Pancreas (tissue), 10 donors: ENCODE measurements at regions not wholly inside any gene's neighbourhood (a gene's known extent, or its start where the extent isn't known, plus 50 kb on each side); places are given as distances from the start of the nearest gene placed in this dataset.
A peak's percentile ranks its signal among the peaks of the same experiment; 100 is the strongest.
"Not testable (repeated sequence)": the region's sequence is repeated elsewhere in the genome, so short reads cannot be mapped to it uniquely, and the experiment has no call there.

Experiments used
- ATAC-seq, 4 donors: fragments of 200-7000 bp; cut with Tn5 transposase; one replicate each; pipeline versions ENCODE4 v1.8.0 to v1.9.1; 2020; ENCODE audit warnings: mild to moderate bottlenecking in 4 of 4, moderate library complexity in 4 of 4
- DNase-seq, 6 donors: peaks; one replicate each; pipeline ENCODE4 v3.0.0-alpha.2; 2020
- FAIRE-seq: peaks from 2 replicates; lab custom pipeline; 2012; peaks lifted over from hg19 to GRCh38; lab: Jason Lieb, UNC
- H3K27ac ChIP-seq, 4 donors: fragments of 200-600 bp; sonication (generic); 1 replicate in 3 of 4; 2 replicates in 1 of 4; pipeline versions ENCODE4 v1.5.0 to v1.8.0; 2020
- H3K27me3 ChIP-seq, 4 donors: fragments of 200-600 bp; one replicate each; pipeline ENCODE4 v1.8.0; 2021
- H3K36me3 ChIP-seq, 3 donors: fragments of 200-600 bp; sonication (generic) in 1 of 3; one replicate each; pipeline versions ENCODE4 v1.5.0 to v1.8.0; 2020 to 2021
- H3K4me1 ChIP-seq, 3 donors: fragments of 200-600 bp; one replicate each; pipeline ENCODE4 v1.8.0; 2021
- H3K4me3 ChIP-seq, 4 donors: fragments of 200-600 bp; sonication (generic) in 2 of 4; one replicate each; pipeline versions ENCODE4 v1.5.0 to v1.8.0; 2020 to 2021
- H3K9me3 ChIP-seq, 4 donors: fragments of 200-600 bp; one replicate each; pipeline ENCODE4 v1.8.0; 2021
- WGBS, 2 donors: extraction: QIAGEN DNeasy Blood & Tissue Kit; methylation state at CpG; one replicate each; pipeline ENCODE4 v1.1.7; 2013; 5-methylcytosine and 5-hydroxymethylcytosine counted together
- intact Hi-C, 3 donors: fragments of 100-400 bp; cut with DNase I; formaldehyde crosslinking; loops; one replicate each; pipeline versions ENCODE4 v1.11.1 to v1.14.2; 2022
- TF ChIP-seq, protein P1 (sequence below), 4 donors: fragments of 200-600 bp; sonication (generic) in 3 of 4; IDR thresholded peaks; one replicate each; pipeline versions ENCODE4 v1.5.0 to v1.8.0; 2021; ENCODE audit warnings: antibody characterized with exemption in 4 of 4
- donor health status: healthy with polysubstance abuse.
- donor health status: DM: no; HTN: no; CAD: no; lungs with moderate emphysema.
- donor health status: DM: no; HTN: no; CAD: no.
- donor health status: control.
- donor health status: control.
- donor health status: Bipolar disorder and iron deficiency.
- donor health status: DM: yes; HTN: yes; CAD: no.
- donor health status: DM: no; HTN: no; CAD: no.
- donor health status: DM: no; HTN: no; CAD: no.
- donor health status: DM: yes; HTN: yes; CAD: no.

DNA sequence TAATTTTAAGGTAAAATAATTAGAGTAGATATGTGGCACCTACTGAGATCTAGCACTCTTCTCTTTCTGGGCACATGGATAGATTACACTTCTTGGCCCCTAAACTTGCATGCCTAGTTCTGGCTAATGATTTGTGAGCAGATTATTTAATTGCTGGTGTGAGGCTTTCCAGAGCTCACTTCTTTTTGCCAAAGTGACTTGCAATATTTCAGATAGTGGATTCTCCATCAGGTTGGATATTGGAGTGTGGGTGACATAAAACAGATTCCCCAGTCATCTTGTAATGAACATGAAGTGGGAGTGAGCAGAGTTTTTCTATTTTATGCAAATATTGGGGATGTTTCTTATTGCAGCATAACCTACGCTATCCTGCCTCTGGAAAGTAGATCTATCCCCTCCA lies 247.9 kb downstream of the KLF5 start:
- H3K36me3 ChIP-seq = no peaks in the 10 kb centered on the region
- no peak for FAIRE-seq
- no peaks in the 10 kb centered on the region for H3K9me3 ChIP-seq
- no peak for DNase-seq
- ATAC-seq = no peak
- intact Hi-C loops = no loop called here
- TF ChIP-seq, protein P1, sequence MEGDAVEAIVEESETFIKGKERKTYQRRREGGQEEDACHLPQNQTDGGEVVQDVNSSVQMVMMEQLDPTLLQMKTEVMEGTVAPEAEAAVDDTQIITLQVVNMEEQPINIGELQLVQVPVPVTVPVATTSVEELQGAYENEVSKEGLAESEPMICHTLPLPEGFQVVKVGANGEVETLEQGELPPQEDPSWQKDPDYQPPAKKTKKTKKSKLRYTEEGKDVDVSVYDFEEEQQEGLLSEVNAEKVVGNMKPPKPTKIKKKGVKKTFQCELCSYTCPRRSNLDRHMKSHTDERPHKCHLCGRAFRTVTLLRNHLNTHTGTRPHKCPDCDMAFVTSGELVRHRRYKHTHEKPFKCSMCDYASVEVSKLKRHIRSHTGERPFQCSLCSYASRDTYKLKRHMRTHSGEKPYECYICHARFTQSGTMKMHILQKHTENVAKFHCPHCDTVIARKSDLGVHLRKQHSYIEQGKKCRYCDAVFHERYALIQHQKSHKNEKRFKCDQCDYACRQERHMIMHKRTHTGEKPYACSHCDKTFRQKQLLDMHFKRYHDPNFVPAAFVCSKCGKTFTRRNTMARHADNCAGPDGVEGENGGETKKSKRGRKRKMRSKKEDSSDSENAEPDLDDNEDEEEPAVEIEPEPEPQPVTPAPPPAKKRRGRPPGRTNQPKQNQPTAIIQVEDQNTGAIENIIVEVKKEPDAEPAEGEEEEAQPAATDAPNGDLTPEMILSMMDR (IDR thresholded peaks at IDR 0.05) = no peak
- H3K4me1 ChIP-seq = no peaks in the 10 kb centered on the region
- 96 to 97% methylated on average over 1 of the region's 1 CpG for WGBS, 2 donors
- no peak overlapping the region for H3K27ac ChIP-seq
- no peak overlapping the region for H3K4me3 ChIP-seq
- H3K27me3 ChIP-seq = no peaks in the 10 kb centered on the region

DNA sequence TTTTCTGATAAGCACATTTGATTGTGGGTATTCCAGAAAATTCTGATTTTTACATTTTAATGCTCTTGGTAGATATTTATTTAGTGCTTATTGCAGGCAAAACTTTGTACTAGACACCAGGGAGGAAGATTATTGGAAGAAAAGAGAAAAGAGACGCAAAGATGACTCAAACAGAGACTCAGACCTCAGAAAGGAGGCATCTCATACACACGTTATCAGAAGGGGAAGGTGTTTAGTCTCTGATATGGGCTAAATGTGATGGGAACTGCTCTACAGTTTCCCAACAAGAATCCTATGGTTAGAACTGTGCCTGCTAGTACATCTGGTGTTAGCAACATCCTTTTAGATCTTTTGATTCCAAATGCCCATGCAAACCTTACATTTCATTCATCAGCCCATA lies 245.6 kb downstream of the KLF5 start:
- no peak for ATAC-seq
- no peak for FAIRE-seq
- Histone ChIP-seq H3K9me3 (no peaks in the 10 kb centered on the region), H3K4me3 (no peak overlapping the region), H3K27me3 (no peaks in the 10 kb centered on the region), H3K27ac (no peak overlapping the region), H3K4me1 (peaks cover 0 to 7% (median 0%) of the 10 kb centered on the region in 3 donors), H3K36me3 (no peaks in the 10 kb centered on the region)
- no peak for DNase-seq
- WGBS, 2 donors = 67 to 88% methylated on average over 2 of the region's 2 CpGs
- intact Hi-C loops = no loop called here
- TF ChIP-seq, protein P1 (IDR thresholded peaks at IDR 0.05) = no peak

DNA sequence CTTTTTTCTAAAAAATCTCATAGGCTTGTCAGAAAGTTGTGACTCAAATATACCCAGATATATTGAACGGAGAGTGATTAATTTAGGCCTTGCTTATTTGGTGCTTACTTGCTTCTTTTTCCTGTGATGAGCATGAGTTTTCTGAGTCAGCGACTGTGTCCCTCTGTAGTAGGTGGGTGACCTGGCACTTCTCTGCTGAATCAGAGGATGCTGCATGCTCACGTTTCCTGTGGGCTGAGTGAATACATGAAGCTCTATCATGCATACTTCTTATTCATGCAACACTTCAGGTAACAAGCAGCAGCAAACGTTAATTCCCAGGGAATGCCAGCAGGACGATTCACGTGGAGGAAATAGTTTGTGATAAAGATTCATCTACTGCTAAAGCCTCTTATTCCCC lies 245.0 kb downstream of the KLF5 start:
- Histone ChIP-seq H3K27me3 (no peaks in the 10 kb centered on the region), H3K36me3 (no peaks in the 10 kb centered on the region), H3K4me3 (no peak overlapping the region), H3K9me3 (no peaks in the 10 kb centered on the region), H3K4me1 (peaks cover 0 to 7% (median 0%) of the 10 kb centered on the region in 3 donors), H3K27ac (no peak overlapping the region)
- DNase-seq (no peak), FAIRE-seq (no peak), ATAC-seq (no peak)
- intact Hi-C loops = no loop called here
- 58 to 60% methylated on average over 6 of the region's 6 CpGs for WGBS, 2 donors
- TF ChIP-seq, protein P1 (IDR thresholded peaks at IDR 0.05) = no peak

DNA sequence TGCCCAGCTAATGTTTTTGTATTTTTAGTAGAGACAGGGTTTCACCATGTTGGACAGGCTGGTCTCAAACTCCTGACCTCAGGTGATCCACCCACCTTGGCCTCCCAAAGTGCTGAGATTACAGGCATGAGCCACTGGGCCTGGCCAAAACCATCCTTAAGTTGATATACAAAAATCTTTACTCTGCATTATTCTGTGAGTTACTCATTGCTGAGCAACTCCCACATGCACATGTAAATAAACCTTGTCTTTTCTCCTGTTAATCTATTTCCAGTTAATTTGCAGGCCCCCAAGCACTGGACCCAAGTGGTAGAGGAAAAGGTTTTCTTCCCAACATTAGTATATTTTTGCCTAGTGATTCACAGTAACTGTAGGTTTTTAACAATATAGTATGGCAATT lies 242.8 kb downstream of the KLF5 start:
- FAIRE-seq, H3K4me3 ChIP-seq, H3K4me1 ChIP-seq, H3K27ac ChIP-seq, intact Hi-C loops, DNase-seq, H3K9me3 ChIP-seq, H3K27me3 ChIP-seq, H3K36me3 ChIP-seq, ATAC-seq: not testable (repeated sequence)

DNA sequence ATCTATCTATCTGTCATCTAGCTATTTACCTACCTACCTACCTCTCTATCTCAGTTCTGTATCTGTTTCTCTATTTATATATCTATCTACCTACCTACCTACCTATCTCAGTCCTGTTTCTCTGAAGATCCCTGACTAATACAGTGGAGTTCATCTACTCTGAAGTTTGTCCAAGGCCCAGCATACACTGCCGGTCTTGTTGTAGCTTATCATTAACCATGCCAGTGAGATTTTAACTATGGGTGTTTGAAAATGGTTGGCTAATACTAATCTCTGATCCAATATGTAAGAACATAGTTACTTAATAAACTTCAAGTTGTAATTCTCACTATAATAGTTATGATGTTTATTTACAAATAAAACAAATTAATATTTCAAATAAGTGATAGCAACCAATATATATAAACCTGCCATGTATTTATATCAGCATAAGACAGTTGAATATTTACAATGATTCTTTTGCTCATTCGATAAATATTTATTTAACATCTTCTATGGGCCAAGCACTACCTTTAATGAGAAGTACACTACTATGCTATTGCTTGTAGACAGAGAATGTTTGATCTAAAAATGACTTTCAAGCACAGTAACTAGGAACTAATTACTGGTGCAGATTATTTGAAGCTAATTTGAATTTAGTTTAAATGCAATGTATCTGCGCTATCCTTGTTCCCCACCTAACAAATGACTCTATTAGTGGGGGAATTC lies 242.1 kb downstream of the KLF5 start:
- peak in 3 of 4 donors; percentile 60 to 78 (median 62) for ATAC-seq
- peak; percentile 41 for FAIRE-seq
- no peaks in the 10 kb centered on the region for H3K36me3 ChIP-seq
- DNase-seq = no peak
- H3K27ac ChIP-seq = no peak overlapping the region
- TF ChIP-seq, protein P1 (IDR thresholded peaks at IDR 0.05) = no peak
- H3K4me1 ChIP-seq = peaks cover 0 to 7% (median 0%) of the 10 kb centered on the region in 3 donors
- no peaks in the 10 kb centered on the region for H3K27me3 ChIP-seq
- no peak overlapping the region for H3K4me3 ChIP-seq
- H3K9me3 ChIP-seq = no peaks in the 10 kb centered on the region
- intact Hi-C loops = no loop called here
- 60 to 62% methylated on average over 3 of the region's 3 CpGs for WGBS, 2 donors
